ENCODE measurements at regions not wholly inside any gene's neighbourhood (a gene's known extent, or its start where the extent isn't known, plus 50 kb on each side); places are given as distances from the start of the nearest gene placed in this dataset.
"Not testable (repeated sequence)": the region's sequence is repeated elsewhere in the genome, so short reads cannot be mapped to it uniquely, and the experiment has no call there.

DNA sequence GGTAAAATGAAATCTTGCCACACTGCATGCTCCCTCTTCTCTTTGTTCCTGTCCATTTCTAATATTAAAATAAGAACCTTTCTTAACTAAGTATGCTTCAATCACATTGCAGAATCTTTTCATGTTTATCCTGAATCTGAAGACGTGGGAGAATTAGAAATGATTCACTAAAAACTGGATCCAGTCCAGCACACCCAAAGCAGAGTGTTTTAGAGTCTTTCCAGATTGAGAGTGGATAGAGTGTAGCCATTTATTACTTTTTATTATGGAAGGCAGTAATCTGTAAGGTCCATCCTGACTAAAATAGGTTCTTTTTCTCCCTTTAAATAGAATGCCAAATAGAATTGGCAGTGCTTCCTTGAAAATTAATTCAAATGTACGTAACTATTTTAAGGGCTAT lies 453.5 kb downstream of the TDRD3 start:
- Histone ChIP-seq H3K36me3 (ENCODE audit: control insufficient read depth, insufficient read depth, low read length) (no peaks in the 10 kb centered on the region), H3K27me3 (replicated peaks; ENCODE audit: control insufficient read depth, insufficient read depth, low read length) (no peaks in the 10 kb centered on the region), H3K4me3 (replicated peaks; ENCODE audit: low read depth, low read length) (no peak overlapping the region)
- no peak for DNase-seq (ENCODE audit: extremely low read depth, insufficient read length)
- TF ChIP-seq, protein P1, sequence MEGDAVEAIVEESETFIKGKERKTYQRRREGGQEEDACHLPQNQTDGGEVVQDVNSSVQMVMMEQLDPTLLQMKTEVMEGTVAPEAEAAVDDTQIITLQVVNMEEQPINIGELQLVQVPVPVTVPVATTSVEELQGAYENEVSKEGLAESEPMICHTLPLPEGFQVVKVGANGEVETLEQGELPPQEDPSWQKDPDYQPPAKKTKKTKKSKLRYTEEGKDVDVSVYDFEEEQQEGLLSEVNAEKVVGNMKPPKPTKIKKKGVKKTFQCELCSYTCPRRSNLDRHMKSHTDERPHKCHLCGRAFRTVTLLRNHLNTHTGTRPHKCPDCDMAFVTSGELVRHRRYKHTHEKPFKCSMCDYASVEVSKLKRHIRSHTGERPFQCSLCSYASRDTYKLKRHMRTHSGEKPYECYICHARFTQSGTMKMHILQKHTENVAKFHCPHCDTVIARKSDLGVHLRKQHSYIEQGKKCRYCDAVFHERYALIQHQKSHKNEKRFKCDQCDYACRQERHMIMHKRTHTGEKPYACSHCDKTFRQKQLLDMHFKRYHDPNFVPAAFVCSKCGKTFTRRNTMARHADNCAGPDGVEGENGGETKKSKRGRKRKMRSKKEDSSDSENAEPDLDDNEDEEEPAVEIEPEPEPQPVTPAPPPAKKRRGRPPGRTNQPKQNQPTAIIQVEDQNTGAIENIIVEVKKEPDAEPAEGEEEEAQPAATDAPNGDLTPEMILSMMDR (IDR thresholded peaks at IDR 0.05; ENCODE audit: insufficient read depth, low read length, poor library complexity, severe bottlenecking) = no peak

DNA sequence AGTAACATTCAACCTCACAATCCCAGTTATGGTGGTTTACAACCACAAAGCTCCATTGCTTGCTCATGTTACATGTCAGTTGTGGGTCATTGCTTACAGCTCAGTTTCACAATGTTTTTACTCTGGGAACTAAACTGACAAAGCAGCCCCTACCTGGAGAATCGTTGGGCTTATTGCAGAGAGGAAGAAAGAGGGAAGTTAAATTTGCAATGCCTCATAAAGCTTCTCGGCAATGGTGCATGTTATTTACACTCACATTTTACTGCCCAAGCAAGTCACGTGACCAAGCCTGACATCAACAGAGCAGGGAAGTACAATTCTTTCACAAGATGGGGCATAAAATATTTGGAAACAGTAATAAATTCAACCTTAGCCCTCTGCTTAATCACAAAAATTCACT lies 441.6 kb downstream of the TDRD3 start:
- Histone ChIP-seq H3K27me3 (replicated peaks; ENCODE audit: control insufficient read depth, insufficient read depth, low read length) (no peaks in the 10 kb centered on the region), H3K4me3 (replicated peaks; ENCODE audit: low read depth, low read length) (no peak overlapping the region), H3K36me3 (ENCODE audit: control insufficient read depth, insufficient read depth, low read length) (no peaks in the 10 kb centered on the region)
- DNase-seq (ENCODE audit: extremely low read depth, insufficient read length) = no peak
- TF ChIP-seq, protein P1 (IDR thresholded peaks at IDR 0.05; ENCODE audit: insufficient read depth, low read length, poor library complexity, severe bottlenecking) = no peak

DNA sequence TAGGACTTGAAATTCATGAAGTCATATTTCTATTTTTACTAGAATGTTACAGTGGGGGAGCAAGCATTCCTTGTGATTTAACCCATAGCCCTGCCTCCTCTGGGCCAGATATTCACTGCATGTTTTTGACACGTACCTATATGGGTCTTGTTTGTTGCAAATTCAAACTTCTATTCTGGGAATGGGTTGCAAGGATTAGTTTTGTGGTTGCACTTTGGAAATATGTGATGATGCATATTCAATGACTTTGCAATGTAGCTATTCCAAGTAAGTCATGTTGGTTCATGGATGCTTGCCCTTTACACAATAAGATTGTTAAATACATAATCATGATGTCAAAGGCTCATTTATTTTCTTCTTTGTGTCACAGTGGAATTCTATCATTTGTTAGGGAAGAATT lies 440.8 kb downstream of the TDRD3 start:
- no peak overlapping the region for H3K4me3 ChIP-seq (replicated peaks; ENCODE audit: low read depth, low read length)
- TF ChIP-seq, protein P1 (IDR thresholded peaks at IDR 0.05; ENCODE audit: insufficient read depth, low read length, poor library complexity, severe bottlenecking) = no peak
- no peak for DNase-seq (ENCODE audit: extremely low read depth, insufficient read length)
- no peaks in the 10 kb centered on the region for H3K36me3 ChIP-seq (ENCODE audit: control insufficient read depth, insufficient read depth, low read length)
- no peaks in the 10 kb centered on the region for H3K27me3 ChIP-seq (replicated peaks; ENCODE audit: control insufficient read depth, insufficient read depth, low read length)

DNA sequence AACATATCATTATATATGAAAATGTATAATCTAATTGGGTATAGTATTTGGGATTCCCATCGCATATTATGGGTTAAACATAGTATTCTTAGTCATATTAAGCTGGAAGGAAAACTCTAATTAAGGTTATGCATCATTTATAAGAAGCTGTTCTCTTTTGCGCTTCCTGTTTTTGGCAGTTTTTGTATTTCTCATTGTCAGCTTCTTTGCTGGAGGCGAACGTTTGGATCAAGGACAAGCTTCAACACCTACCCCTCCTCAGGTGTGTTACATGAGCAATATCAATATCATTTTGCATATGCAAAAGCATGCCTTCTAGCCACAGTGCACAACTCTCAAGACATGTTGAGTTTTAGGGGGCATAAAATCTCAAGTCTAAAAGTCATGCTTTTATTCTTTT lies 439.8 kb downstream of the TDRD3 start:
- no peak for DNase-seq (ENCODE audit: extremely low read depth, insufficient read length)

DNA sequence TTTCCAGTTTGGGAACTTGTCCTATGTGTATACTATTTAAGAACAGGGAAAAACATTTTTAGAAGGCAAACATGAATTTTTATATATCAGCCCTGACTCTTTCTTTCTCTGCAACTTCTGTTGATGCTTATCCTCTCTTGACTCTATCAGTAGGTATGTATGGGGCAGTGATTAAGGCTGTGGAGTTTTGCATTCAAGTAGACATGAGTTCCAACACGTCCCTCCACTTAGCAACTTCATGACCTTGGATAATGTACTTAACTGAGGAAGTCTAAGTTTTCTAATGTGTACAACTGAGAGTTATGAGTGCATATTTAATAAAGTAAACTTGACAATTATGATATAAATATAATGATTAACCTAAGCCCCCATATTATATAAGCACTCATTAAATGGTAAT lies 414.6 kb downstream of the TDRD3 start:
- Histone ChIP-seq H3K36me3 (ENCODE audit: control insufficient read depth, insufficient read depth, low read length) (no peaks in the 10 kb centered on the region), H3K4me3 (replicated peaks; ENCODE audit: low read depth, low read length) (no peak overlapping the region), H3K27me3 (replicated peaks; ENCODE audit: control insufficient read depth, insufficient read depth, low read length) (no peaks in the 10 kb centered on the region)
- no peak for DNase-seq (ENCODE audit: extremely low read depth, insufficient read length)
- TF ChIP-seq, protein P1 (IDR thresholded peaks at IDR 0.05; ENCODE audit: insufficient read depth, low read length, poor library complexity, severe bottlenecking) = no peak

More for the DNA sequence above, 439.8 kb downstream of the TDRD3 start:
- Histone ChIP-seq H3K36me3 (ENCODE audit: control insufficient read depth, insufficient read depth, low read length) (no peaks in the 10 kb centered on the region), H3K27me3 (replicated peaks; ENCODE audit: control insufficient read depth, insufficient read depth, low read length) (no peaks in the 10 kb centered on the region), H3K4me3 (replicated peaks; ENCODE audit: low read depth, low read length) (no peak overlapping the region)
- TF ChIP-seq, protein P1 (IDR thresholded peaks at IDR 0.05; ENCODE audit: insufficient read depth, low read length, poor library complexity, severe bottlenecking) = no peak

DNA sequence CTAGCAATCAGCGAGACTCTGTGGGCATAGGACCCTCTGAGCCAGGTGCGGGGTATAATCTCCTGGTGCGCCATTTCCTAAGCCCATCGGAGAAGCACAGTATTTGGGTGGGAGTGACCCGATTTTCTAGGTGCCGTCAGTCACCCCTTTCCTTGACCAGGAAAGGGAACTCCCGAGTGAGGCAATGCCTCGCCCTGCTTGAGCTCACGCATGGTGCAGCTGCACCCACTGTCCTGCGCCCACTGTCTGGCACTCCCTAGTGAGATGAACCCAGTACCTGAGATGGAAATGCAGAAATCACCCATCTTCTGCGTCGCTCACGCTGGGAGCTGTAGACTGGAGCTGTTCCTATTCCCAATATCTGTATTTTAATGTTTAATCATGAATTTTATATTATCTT lies 408.6 kb downstream of the TDRD3 start:
- H3K4me3 ChIP-seq (replicated peaks; ENCODE audit: low read depth, low read length); H3K27me3 ChIP-seq (replicated peaks; ENCODE audit: control insufficient read depth, insufficient read depth, low read length); DNase-seq (ENCODE audit: extremely low read depth, insufficient read length); H3K36me3 ChIP-seq (ENCODE audit: control insufficient read depth, insufficient read depth, low read length): not testable (repeated sequence)
